ENCODE measurements at regions not wholly inside any gene's neighbourhood (a gene's known extent, or its start where the extent isn't known, plus 50 kb on each side); places are given as distances from the start of the nearest gene placed in this dataset.

DNA sequence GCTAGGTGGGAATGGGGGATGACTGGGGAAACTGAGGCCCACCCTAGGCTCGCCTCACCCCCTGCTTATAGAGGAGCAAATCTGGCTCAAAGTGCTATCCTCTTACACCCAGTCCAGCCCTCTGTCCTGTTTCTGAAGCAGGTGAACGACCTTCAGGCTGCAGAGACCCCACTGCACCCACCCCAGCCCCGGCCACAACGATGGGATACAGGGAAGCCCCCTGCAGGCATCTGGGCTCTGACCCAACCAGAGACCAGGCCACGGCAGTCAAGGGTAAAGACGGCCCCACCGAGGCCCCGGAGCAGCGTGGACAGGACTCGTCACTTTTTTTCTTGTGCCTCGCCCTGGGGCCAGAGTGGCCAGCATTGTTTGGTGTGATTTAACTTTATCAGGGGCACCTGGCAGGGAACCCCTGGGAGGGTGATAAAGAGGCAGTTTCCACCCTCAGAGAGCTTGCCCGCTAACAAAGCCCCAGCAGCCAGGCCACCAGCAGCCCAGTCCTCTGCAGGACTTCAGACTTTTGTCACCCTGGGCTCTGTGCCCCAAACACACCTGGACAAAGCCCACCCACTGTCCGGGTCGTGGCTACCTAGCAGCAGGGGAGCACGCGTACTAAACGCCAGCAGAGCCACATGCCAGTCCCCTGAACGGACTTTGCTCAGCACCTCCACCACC is 612.6 kb downstream of the TBC1D22A start:
- no peaks in the 10 kb centered on the region for H3K79me2 ChIP-seq (ENCODE audit: insufficient read depth, low read length)
- no peak overlapping the region for H2AFZ ChIP-seq (ENCODE audit: low read depth, low read length, poor library complexity, severe bottlenecking)
- ChIA-PET RAD21 (ENCODE audit: low non-redundant PET in 1 of 2, low total read pairs in 2 of 2, uncharacterized antibody in 2 of 2, unreplicated experiment in 2 of 2) (no interaction called here), POLR2A (no interaction called here), CTCF (no interaction called here)
- no peaks in the 10 kb centered on the region for H3K9me2 ChIP-seq (ENCODE audit: insufficient read depth)
- peaks cover 11% of the 10 kb centered on the region; the same call in 1 of the 2 replicates for H3K27me3 ChIP-seq (ENCODE audit: insufficient read depth, low read length)
- H3K9ac ChIP-seq (ENCODE audit: low read length), result no peak overlapping the region
- no peaks in the 10 kb centered on the region for H3K36me3 ChIP-seq (ENCODE audit: control insufficient read depth in 1 of 2, insufficient read depth in 2 of 2, low read length in 2 of 2)
- DNase-seq (ENCODE audit: low read depth, low spot score) (no peak), ATAC-seq (no peak)
- H3K27ac ChIP-seq (ENCODE audit: low read depth, low read length), result no peak overlapping the region
- no peaks in the 10 kb centered on the region for H4K20me1 ChIP-seq (ENCODE audit: insufficient read depth)
- H3K4me3 ChIP-seq (replicated peaks in 1 of 2; ENCODE audit: low read depth in 1 of 2, low read length in 2 of 2), result no peak overlapping the region
- H3K4me1 ChIP-seq (ENCODE audit: control insufficient read depth in 1 of 2, insufficient read depth in 2 of 2, low read length in 2 of 2), result peaks cover 0 to 6% of the 10 kb centered on the region in 2 experiments; a peak in 1 of 4 replicates
- TF ChIP-seq FOSL1 (IDR thresholded peaks at IDR 0.05; ENCODE audit: low read depth) (no peak), POLR2A (IDR thresholded peaks at IDR 0.05; ENCODE audit: borderline replicate concordance, extremely low read depth, insufficient read depth, insufficient read length) (no peak), JUND (IDR thresholded peaks at IDR 0.05) (no peak), TCF7L2 (IDR thresholded peaks at IDR 0.05; ENCODE audit: borderline replicate concordance, extremely low read depth, insufficient read depth, insufficient read length) (no peak), SIN3A (IDR thresholded peaks at IDR 0.05; ENCODE audit: low read depth) (no peak), SRF (IDR thresholded peaks at IDR 0.05; ENCODE audit: low read depth) (no peak), YY1 (IDR thresholded peaks at IDR 0.05; ENCODE audit: extremely low read depth, insufficient replicate concordance, low read depth, low read length) (no peak), EGR1 (IDR thresholded peaks at IDR 0.05; ENCODE audit: low read depth) (no peak), ELF1 (IDR thresholded peaks at IDR 0.05; ENCODE audit: borderline replicate concordance, low read depth) (no peak), RAD21 (IDR thresholded peaks at IDR 0.05; ENCODE audit: low read depth) (no peak), EZH2phosphoT487 (IDR thresholded peaks at IDR 0.05; ENCODE audit: borderline replicate concordance) (no peak)
- TF ChIP-seq, protein P1, sequence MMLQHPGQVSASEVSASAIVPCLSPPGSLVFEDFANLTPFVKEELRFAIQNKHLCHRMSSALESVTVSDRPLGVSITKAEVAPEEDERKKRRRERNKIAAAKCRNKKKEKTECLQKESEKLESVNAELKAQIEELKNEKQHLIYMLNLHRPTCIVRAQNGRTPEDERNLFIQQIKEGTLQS (IDR thresholded peaks at IDR 0.05), result no peak
- TF ChIP-seq, protein P2, sequence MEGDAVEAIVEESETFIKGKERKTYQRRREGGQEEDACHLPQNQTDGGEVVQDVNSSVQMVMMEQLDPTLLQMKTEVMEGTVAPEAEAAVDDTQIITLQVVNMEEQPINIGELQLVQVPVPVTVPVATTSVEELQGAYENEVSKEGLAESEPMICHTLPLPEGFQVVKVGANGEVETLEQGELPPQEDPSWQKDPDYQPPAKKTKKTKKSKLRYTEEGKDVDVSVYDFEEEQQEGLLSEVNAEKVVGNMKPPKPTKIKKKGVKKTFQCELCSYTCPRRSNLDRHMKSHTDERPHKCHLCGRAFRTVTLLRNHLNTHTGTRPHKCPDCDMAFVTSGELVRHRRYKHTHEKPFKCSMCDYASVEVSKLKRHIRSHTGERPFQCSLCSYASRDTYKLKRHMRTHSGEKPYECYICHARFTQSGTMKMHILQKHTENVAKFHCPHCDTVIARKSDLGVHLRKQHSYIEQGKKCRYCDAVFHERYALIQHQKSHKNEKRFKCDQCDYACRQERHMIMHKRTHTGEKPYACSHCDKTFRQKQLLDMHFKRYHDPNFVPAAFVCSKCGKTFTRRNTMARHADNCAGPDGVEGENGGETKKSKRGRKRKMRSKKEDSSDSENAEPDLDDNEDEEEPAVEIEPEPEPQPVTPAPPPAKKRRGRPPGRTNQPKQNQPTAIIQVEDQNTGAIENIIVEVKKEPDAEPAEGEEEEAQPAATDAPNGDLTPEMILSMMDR (IDR thresholded peaks at IDR 0.05 in 2 of 3, conservative IDR thresholded peaks at IDR 0.05 in 1 of 3; ENCODE audit: borderline replicate concordance in 1 of 3, insufficient read depth in 1 of 3, low read depth in 2 of 3, low read length in 2 of 3), result no peak
- TF ChIP-seq, protein P3, sequence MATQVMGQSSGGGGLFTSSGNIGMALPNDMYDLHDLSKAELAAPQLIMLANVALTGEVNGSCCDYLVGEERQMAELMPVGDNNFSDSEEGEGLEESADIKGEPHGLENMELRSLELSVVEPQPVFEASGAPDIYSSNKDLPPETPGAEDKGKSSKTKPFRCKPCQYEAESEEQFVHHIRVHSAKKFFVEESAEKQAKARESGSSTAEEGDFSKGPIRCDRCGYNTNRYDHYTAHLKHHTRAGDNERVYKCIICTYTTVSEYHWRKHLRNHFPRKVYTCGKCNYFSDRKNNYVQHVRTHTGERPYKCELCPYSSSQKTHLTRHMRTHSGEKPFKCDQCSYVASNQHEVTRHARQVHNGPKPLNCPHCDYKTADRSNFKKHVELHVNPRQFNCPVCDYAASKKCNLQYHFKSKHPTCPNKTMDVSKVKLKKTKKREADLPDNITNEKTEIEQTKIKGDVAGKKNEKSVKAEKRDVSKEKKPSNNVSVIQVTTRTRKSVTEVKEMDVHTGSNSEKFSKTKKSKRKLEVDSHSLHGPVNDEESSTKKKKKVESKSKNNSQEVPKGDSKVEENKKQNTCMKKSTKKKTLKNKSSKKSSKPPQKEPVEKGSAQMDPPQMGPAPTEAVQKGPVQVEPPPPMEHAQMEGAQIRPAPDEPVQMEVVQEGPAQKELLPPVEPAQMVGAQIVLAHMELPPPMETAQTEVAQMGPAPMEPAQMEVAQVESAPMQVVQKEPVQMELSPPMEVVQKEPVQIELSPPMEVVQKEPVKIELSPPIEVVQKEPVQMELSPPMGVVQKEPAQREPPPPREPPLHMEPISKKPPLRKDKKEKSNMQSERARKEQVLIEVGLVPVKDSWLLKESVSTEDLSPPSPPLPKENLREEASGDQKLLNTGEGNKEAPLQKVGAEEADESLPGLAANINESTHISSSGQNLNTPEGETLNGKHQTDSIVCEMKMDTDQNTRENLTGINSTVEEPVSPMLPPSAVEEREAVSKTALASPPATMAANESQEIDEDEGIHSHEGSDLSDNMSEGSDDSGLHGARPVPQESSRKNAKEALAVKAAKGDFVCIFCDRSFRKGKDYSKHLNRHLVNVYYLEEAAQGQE (IDR thresholded peaks at IDR 0.05; ENCODE audit: low read depth), result no peak
- H3K4me2 ChIP-seq (ENCODE audit: low read length), result no peak overlapping the region
- intact Hi-C loops (cut with micrococcal nuclease), result no loop called here
- BruUV-seq (replicated peaks), result no TSS peak
- no peaks in the 10 kb centered on the region for H3K9me3 ChIP-seq (ENCODE audit: control insufficient read depth in 1 of 2, insufficient read depth in 1 of 2, low read depth in 1 of 2, low read length in 2 of 2)
